ENCODE measurements at regions not wholly inside any gene's neighbourhood (a gene's known extent, or its start where the extent isn't known, plus 50 kb on each side); places are given as distances from the start of the nearest gene placed in this dataset.

GRCh38 chr2:8563814-8564474, 117.9 kb upstream of the ID2 start:
- TF ChIP-seq EZH2 (IDR thresholded peaks at IDR 0.05; ENCODE audit: insufficient read depth, poor library complexity, severe bottlenecking) = no peak
- no peak for TF ChIP-seq EZH2phosphoT487 (IDR thresholded peaks at IDR 0.05; ENCODE audit: insufficient read depth, low read depth)

Measured in GM23248 (cell line).